Stimulated activated CD4-positive, alpha-beta T cell treated with anti-CD3 and anti-CD28 coated beads, Interleukin-12 subunit alpha, Interleukin-12 subunit beta, amount 100 ng/mL, for 48 hours (primary cell): ENCODE measurements at regions not wholly inside any gene's neighbourhood (a gene's known extent, or its start where the extent isn't known, plus 50 kb on each side); places are given as distances from the start of the nearest gene placed in this dataset.
"Not testable (repeated sequence)": the region's sequence is repeated elsewhere in the genome, so short reads cannot be mapped to it uniquely, and the experiment has no call there.

ENCODE experiments used
- DNase-seq, 3 donors: peaks; one replicate each; pipeline ENCODE4 v3.0.0-alpha.2; 2020; ENCODE audit warnings: low read depth in 2 of 3, low spot score in 1 of 3

- no peak for DNase-seq
These were observed 118.7 kb downstream of the BEND2 start for GRCh38 chrX:18102006-18102405.

- no peak for DNase-seq
These were observed 119.6 kb downstream of the BEND2 start for GRCh38 chrX:18101087-18101486.

- no peak for DNase-seq
These were observed 120.9 kb downstream of the BEND2 start for GRCh38 chrX:18099745-18100144.

GRCh38 chrX:18098763-18099162 is 121.9 kb downstream of the BEND2 start:
- no peak for DNase-seq

GRCh38 chrX:18076434-18076833 is 144.3 kb downstream of the BEND2 start:
- DNase-seq, result no peak

GRCh38 chrX:18075603-18076002 is 145.1 kb downstream of the BEND2 start:
- DNase-seq, result no peak

GRCh38 chrX:18068045-18068444 is 152.6 kb downstream of the BEND2 start:
- DNase-seq, result not testable (repeated sequence)

GRCh38 chrX:18065956-18066355 is 154.7 kb downstream of the BEND2 start:
- no peak for DNase-seq

- no peak for DNase-seq
These were observed 169.0 kb downstream of the BEND2 start for GRCh38 chrX:18051690-18052089.

- no peak for DNase-seq
These were observed 173.2 kb downstream of the BEND2 start for GRCh38 chrX:18047491-18047890.

GRCh38 chrX:18045436-18045835 is 175.2 kb downstream of the BEND2 start:
- DNase-seq, result no peak

- DNase-seq, result no peak
These were observed 177.9 kb downstream of the BEND2 start for GRCh38 chrX:18042776-18043175.

GRCh38 chrX:18041656-18042055 is 179.0 kb downstream of the BEND2 start:
- no peak for DNase-seq

- no peak for DNase-seq
These were observed 177.9 kb upstream of the RAI2 start for GRCh38 chrX:18039023-18039422.

- no peak for DNase-seq
These were observed 175.3 kb upstream of the RAI2 start for GRCh38 chrX:18036394-18036793.

GRCh38 chrX:18034945-18035344 is 173.8 kb upstream of the RAI2 start:
- DNase-seq, result no peak

GRCh38 chrX:18034504-18034903 is 173.4 kb upstream of the RAI2 start:
- no peak for DNase-seq

GRCh38 chrX:18032486-18033221 is 171.6 kb upstream of the RAI2 start:
- no peak for DNase-seq

GRCh38 chrX:18031726-18032375 is 170.8 kb upstream of the RAI2 start:
- no peak for DNase-seq

- DNase-seq, result not testable (repeated sequence)
These were observed 169.6 kb upstream of the RAI2 start for GRCh38 chrX:18030656-18031055.

- DNase-seq, result no peak
These were observed 165.1 kb upstream of the RAI2 start for GRCh38 chrX:18026166-18026565.

- DNase-seq, result no peak
These were observed 156.3 kb upstream of the RAI2 start for GRCh38 chrX:18017411-18017810.

GRCh38 chrX:18016941-18017340 is 155.8 kb upstream of the RAI2 start:
- DNase-seq, result no peak
